ENCODE measurements at regions not wholly inside any gene's neighbourhood (a gene's known extent, or its start where the extent isn't known, plus 50 kb on each side); places are given as distances from the start of the nearest gene placed in this dataset.

DNA sequence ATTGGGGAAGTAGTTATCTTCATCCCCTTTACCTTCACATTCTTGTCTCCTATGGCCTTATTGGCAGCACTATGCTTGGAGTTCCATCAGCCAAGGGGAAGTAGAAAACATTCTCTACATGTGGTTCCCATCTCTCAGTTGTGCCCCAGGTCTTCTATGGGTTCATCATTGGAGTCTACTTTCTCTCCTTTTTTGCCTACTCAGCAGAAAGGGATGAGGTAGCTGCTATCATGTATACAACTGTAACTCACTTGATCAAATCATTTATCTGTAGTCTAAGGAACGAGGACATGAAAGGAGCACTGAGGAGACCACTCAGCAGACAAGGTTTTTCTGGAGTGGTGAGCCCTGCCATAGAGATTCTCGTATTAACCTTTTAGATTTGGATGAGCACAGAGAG is 119.0 kb upstream of the OR13H1 start:
- TF ChIP-seq, protein P1, sequence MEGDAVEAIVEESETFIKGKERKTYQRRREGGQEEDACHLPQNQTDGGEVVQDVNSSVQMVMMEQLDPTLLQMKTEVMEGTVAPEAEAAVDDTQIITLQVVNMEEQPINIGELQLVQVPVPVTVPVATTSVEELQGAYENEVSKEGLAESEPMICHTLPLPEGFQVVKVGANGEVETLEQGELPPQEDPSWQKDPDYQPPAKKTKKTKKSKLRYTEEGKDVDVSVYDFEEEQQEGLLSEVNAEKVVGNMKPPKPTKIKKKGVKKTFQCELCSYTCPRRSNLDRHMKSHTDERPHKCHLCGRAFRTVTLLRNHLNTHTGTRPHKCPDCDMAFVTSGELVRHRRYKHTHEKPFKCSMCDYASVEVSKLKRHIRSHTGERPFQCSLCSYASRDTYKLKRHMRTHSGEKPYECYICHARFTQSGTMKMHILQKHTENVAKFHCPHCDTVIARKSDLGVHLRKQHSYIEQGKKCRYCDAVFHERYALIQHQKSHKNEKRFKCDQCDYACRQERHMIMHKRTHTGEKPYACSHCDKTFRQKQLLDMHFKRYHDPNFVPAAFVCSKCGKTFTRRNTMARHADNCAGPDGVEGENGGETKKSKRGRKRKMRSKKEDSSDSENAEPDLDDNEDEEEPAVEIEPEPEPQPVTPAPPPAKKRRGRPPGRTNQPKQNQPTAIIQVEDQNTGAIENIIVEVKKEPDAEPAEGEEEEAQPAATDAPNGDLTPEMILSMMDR (conservative IDR thresholded peaks at IDR 0.05 in 1 of 2, IDR thresholded peaks at IDR 0.05 in 1 of 2; ENCODE audit: low read depth in 1 of 2, low read length in 2 of 2): no peak
- no peak for TF ChIP-seq EZH2 (IDR thresholded peaks at IDR 0.05; ENCODE audit: low read length, missing control alignments)
